ENCODE measurements at regions not wholly inside any gene's neighbourhood (a gene's known extent, or its start where the extent isn't known, plus 50 kb on each side); places are given as distances from the start of the nearest gene placed in this dataset.

DNA sequence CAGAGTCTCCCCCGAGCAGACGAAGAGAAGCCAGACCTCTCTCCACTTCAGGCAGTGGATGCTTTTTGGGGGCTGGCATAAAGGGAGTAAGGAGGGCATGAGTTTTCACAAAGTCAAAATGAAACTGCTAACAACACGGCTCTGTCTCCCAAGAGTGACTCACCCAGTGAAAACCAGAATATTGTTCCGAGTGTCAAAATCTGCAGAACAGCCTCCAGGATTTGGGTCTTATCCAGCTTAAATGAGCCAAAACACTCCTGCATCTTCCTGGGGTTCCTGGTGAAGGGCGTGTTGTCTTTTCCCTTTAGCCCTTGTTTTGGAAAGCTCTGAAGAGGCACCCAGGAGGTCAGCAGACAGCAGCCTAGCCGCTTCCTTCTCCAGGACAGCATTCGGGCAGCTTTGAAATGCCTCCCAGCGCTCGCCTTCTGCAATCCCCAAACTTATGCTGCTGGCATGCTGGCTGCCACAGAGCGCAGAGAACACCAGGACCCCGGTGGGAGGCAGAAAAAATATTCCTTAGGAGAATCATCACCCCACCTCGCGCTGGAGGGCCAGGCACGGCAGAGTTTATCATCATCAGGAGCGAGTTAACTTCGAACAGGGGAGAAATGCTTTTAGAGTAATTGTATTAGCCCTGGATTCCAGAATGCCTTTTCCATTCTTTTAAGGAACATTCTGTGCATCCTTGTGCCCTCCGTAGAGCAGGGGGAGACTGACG lies 117.7 kb upstream of the NCOR2 start:
- TF ChIP-seq JUN (IDR thresholded peaks at IDR 0.05): no peak
- TF ChIP-seq MYC (IDR thresholded peaks at IDR 0.05; ENCODE audit: borderline replicate concordance, low read length): no peak
- no peak for TF ChIP-seq CHD4 (IDR thresholded peaks at IDR 0.05; ENCODE audit: borderline replicate concordance)
- no peak for TF ChIP-seq RAD21 (conservative IDR thresholded peaks at IDR 0.05 in 1 of 2, IDR thresholded peaks at IDR 0.05 in 1 of 2)
- TF ChIP-seq, protein P1, sequence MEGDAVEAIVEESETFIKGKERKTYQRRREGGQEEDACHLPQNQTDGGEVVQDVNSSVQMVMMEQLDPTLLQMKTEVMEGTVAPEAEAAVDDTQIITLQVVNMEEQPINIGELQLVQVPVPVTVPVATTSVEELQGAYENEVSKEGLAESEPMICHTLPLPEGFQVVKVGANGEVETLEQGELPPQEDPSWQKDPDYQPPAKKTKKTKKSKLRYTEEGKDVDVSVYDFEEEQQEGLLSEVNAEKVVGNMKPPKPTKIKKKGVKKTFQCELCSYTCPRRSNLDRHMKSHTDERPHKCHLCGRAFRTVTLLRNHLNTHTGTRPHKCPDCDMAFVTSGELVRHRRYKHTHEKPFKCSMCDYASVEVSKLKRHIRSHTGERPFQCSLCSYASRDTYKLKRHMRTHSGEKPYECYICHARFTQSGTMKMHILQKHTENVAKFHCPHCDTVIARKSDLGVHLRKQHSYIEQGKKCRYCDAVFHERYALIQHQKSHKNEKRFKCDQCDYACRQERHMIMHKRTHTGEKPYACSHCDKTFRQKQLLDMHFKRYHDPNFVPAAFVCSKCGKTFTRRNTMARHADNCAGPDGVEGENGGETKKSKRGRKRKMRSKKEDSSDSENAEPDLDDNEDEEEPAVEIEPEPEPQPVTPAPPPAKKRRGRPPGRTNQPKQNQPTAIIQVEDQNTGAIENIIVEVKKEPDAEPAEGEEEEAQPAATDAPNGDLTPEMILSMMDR (IDR thresholded peaks at IDR 0.05): no peak
- no peak for TF ChIP-seq NPAS2 (CRISPR knock-in tag; IDR thresholded peaks at IDR 0.05; ENCODE audit: borderline replicate concordance)
- TF ChIP-seq, protein P2, sequence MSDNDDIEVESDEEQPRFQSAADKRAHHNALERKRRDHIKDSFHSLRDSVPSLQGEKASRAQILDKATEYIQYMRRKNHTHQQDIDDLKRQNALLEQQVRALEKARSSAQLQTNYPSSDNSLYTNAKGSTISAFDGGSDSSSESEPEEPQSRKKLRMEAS (IDR thresholded peaks at IDR 0.05): no peak
- TF ChIP-seq CHD2 (IDR thresholded peaks at IDR 0.05; ENCODE audit: low read length, partially characterized antibody): no peak
- TF ChIP-seq SMC3 (IDR thresholded peaks at IDR 0.05): no peak
- TF ChIP-seq HDAC2 (IDR thresholded peaks at IDR 0.05): no peak
- TF ChIP-seq POLR2A (IDR thresholded peaks at IDR 0.05; ENCODE audit: low read length): no peak
- TF ChIP-seq, protein P3, sequence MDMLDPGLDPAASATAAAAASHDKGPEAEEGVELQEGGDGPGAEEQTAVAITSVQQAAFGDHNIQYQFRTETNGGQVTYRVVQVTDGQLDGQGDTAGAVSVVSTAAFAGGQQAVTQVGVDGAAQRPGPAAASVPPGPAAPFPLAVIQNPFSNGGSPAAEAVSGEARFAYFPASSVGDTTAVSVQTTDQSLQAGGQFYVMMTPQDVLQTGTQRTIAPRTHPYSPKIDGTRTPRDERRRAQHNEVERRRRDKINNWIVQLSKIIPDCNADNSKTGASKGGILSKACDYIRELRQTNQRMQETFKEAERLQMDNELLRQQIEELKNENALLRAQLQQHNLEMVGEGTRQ (IDR thresholded peaks at IDR 0.05): no peak

Measured in A549 (cell line).